Mesenchymal stem cell (in vitro differentiated cells and primary cell): ENCODE measurements at regions not wholly inside any gene's neighbourhood (a gene's known extent, or its start where the extent isn't known, plus 50 kb on each side); places are given as distances from the start of the nearest gene placed in this dataset.
A peak's percentile ranks its signal among the peaks of the same experiment; 100 is the strongest.

ENCODE experiments used
- DNase-seq: peaks from one replicate; pipeline ENCODE4 v3.0.0-alpha.2; 2013
- H2AFZ ChIP-seq: one replicate; pipeline ENCODE4 v1.6.1; 2013; ENCODE audit warnings: low read depth, mild to moderate bottlenecking, control low read depth, inconsistent platforms, low read length, moderate library complexity
- H2AK5ac ChIP-seq: 2 replicates; pipeline ENCODE4 v1.6.1; 2013; ENCODE audit warnings: low read length, moderate library complexity, mild to moderate bottlenecking, inconsistent platforms; ENCODE audit not compliant: severe bottlenecking
- H2BK120ac ChIP-seq: one replicate; pipeline ENCODE4 v1.6.1; 2013; ENCODE audit warnings: low read depth, mild to moderate bottlenecking, inconsistent platforms, low read length, moderate library complexity
- H2BK12ac ChIP-seq, 2 experiments: one replicate each; pipeline ENCODE4 v1.6.1; 2013; ENCODE audit warnings: inconsistent platforms in 2 of 2, low read length in 2 of 2, mild to moderate bottlenecking in 2 of 2, moderate library complexity in 2 of 2, control low read depth in 1 of 2
- H2BK15ac ChIP-seq: one replicate; pipeline ENCODE4 v1.6.1; 2013; ENCODE audit warnings: mild to moderate bottlenecking, low read depth, inconsistent platforms; ENCODE audit not compliant: poor library complexity, severe bottlenecking
- H2BK5ac ChIP-seq: 2 replicates; pipeline ENCODE4 v1.6.1; 2013; ENCODE audit warnings: low read depth, mild to moderate bottlenecking, low read length, control low read depth, inconsistent platforms; ENCODE audit not compliant: poor library complexity, severe bottlenecking
- H3K14ac ChIP-seq, 2 experiments: one replicate each; pipeline ENCODE4 v1.6.1; 2013; ENCODE audit warnings: inconsistent platforms in 2 of 2, low read length in 2 of 2, control low read depth in 1 of 2, mild to moderate bottlenecking in 1 of 2, moderate library complexity in 1 of 2
- H3K18ac ChIP-seq, 2 experiments: one replicate each; pipeline ENCODE4 v1.6.1; 2013; ENCODE audit warnings: inconsistent platforms in 2 of 2, low read length in 2 of 2, control low read depth in 1 of 2, low read depth in 1 of 2, mild to moderate bottlenecking in 1 of 2
- H3K23ac ChIP-seq, 2 experiments: one replicate each; pipeline ENCODE4 v1.6.1; 2013; ENCODE audit warnings: inconsistent platforms in 2 of 2, low read length in 2 of 2, mild to moderate bottlenecking in 2 of 2, moderate library complexity in 2 of 2, control low read depth in 1 of 2
- H3K27ac ChIP-seq: 2 replicates; pipeline ENCODE4 v1.5.1; 2013; ENCODE audit warnings: mild to moderate bottlenecking, moderate library complexity, low read length, control low read depth, inconsistent platforms; ENCODE audit not compliant: poor library complexity, severe bottlenecking
- H3K27me3 ChIP-seq, 2 experiments: 2 replicates each; pipeline versions ENCODE4 v1.6.1 to v1.7.0; 2013; ENCODE audit warnings: low read length in 2 of 2, mild to moderate bottlenecking in 2 of 2, moderate library complexity in 2 of 2, control low read depth in 1 of 2, inconsistent platforms in 1 of 2; ENCODE audit not compliant: control insufficient read depth in 1 of 2, insufficient read depth in 1 of 2
- H3K36me3 ChIP-seq, 2 experiments: 2 replicates each; pipeline versions ENCODE4 v1.6.1 to v1.7.0; 2013; ENCODE audit warnings: low read length in 2 of 2, control low read depth in 1 of 2, inconsistent platforms in 1 of 2, low read depth in 1 of 2, mild to moderate bottlenecking in 1 of 2; ENCODE audit not compliant: insufficient read depth in 2 of 2, control insufficient read depth in 1 of 2
- H3K4ac ChIP-seq, 2 experiments: one replicate each; pipeline ENCODE4 v1.6.1; 2013; ENCODE audit warnings: inconsistent platforms in 2 of 2, low read length in 2 of 2, mild to moderate bottlenecking in 2 of 2, moderate library complexity in 2 of 2, control low read depth in 1 of 2, low read depth in 1 of 2
- H3K4me1 ChIP-seq: 2 replicates; pipeline ENCODE4 v1.6.1; 2013; ENCODE audit warnings: low read depth, low read length, control low read depth; ENCODE audit not compliant: control insufficient read depth, insufficient read depth
- H3K4me2 ChIP-seq: 2 replicates; pipeline ENCODE4 v1.6.1; 2013; ENCODE audit warnings: low read length, mild to moderate bottlenecking, inconsistent platforms; ENCODE audit not compliant: poor library complexity, severe bottlenecking
- H3K4me3 ChIP-seq, 2 experiments: 2 replicates each; pipeline versions ENCODE4 v1.5.1 to v1.7.0; 2013; ENCODE audit warnings: low read length in 2 of 2, mild to moderate bottlenecking in 2 of 2, control low read depth in 1 of 2, low read depth in 1 of 2; ENCODE audit not compliant: insufficient read depth in 1 of 2
- H3K79me1 ChIP-seq: replicated peaks from 2 replicates; pipeline ENCODE4 v1.6.1; 2013; ENCODE audit warnings: mild to moderate bottlenecking, control low read depth, low read length, inconsistent platforms; ENCODE audit not compliant: poor library complexity, severe bottlenecking
- H3K9ac ChIP-seq: 2 replicates; pipeline ENCODE4 v1.7.0; 2013; ENCODE audit warnings: mild to moderate bottlenecking, low read length, moderate library complexity
- H3K9me3 ChIP-seq: 2 replicates; pipeline ENCODE4 v1.7.0; 2013; ENCODE audit warnings: mild to moderate bottlenecking, low read length; ENCODE audit not compliant: control insufficient read depth
- H4K8ac ChIP-seq: one replicate; pipeline ENCODE4 v1.6.1; 2013; ENCODE audit warnings: inconsistent platforms, mild to moderate bottlenecking, low read length, moderate library complexity
- H4K91ac ChIP-seq: one replicate; pipeline ENCODE4 v1.6.1; 2013; ENCODE audit warnings: mild to moderate bottlenecking, low read length, inconsistent platforms
- WGBS: methylation state at CpG from one replicate; pipeline ENCODE4 v1.1.7; 2013; ENCODE audit warnings: mixed read lengths; 5-methylcytosine and 5-hydroxymethylcytosine counted together

DNA sequence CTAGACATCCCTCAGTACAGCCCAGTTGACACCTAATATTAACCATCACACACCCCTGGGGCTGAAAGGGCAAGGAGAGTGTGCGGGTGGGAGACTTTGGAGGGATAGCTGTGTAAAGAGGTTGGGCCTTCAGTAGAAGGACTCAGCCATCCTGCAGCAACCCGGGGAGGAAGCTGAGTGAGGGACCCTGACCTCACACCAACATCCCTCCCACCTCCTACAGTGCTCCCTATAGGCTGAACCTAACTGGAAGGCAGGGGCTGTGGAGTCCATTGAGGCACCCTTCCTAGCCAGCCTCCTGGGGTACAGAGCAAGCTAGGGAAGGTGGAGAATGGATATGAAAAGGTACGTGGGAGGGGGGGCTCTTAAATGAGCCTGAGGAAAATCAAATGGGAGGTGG lies 276.3 kb downstream of the PTTG2 start:
- no peak overlapping the region for H3K14ac ChIP-seq
- no peak overlapping the region for H2AK5ac ChIP-seq
- no peak overlapping the region for H2AFZ ChIP-seq
- H3K27me3 ChIP-seq, result no peaks in the 10 kb centered on the region
- H2BK15ac ChIP-seq, result no peak overlapping the region
- H3K36me3 ChIP-seq, result no peaks in the 10 kb centered on the region
- no peaks in the 10 kb centered on the region for H3K79me1 ChIP-seq
- H3K4me3 ChIP-seq, result no peak overlapping the region
- 89% methylated on average over 1 of the region's 3 CpGs for WGBS
- no peak overlapping the region for H2BK120ac ChIP-seq
- no peak overlapping the region for H2BK5ac ChIP-seq
- H3K23ac ChIP-seq, result peak overlapping the region in 1 of 2 experiments; percentile 64
- no peak overlapping the region for H3K27ac ChIP-seq
- no peak overlapping the region for H3K9ac ChIP-seq
- H4K91ac ChIP-seq, result no peak overlapping the region
- no peak overlapping the region for H3K4ac ChIP-seq
- DNase-seq, result no peak
- H3K4me1 ChIP-seq, result no peaks in the 10 kb centered on the region
- H3K4me2 ChIP-seq, result no peak overlapping the region
- peaks cover 4% of the 10 kb centered on the region for H3K9me3 ChIP-seq
- no peak overlapping the region for H2BK12ac ChIP-seq
- H3K18ac ChIP-seq, result no peak overlapping the region
- no peak overlapping the region for H4K8ac ChIP-seq

DNA sequence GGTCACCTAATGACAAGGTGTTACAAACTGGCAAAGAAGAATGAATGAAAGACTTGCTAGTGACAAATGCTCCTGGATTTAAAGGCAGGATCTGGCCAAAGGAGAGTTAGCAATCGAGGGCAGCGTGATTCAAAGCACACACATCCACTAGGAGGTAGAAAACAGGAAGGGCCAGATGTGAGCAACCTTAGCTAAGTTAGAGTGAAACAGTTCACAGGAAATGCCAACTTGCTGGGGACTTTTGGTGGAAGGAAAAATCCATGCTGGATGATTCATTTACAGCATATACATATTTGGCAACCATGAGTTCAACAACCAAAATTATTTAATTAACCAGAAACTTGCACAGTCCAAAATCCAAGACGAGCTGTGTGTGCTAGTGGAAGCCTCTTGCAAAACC lies 276.9 kb downstream of the PTTG2 start:
- Histone ChIP-seq H3K79me1 (no peaks in the 10 kb centered on the region), H3K23ac (no peak overlapping the region), H2AK5ac (no peak overlapping the region), H3K14ac (no peak overlapping the region), H3K27me3 (no peaks in the 10 kb centered on the region), H3K4ac (no peak overlapping the region), H2BK12ac (no peak overlapping the region), H3K9ac (no peak overlapping the region), H2AFZ (no peak overlapping the region), H2BK5ac (no peak overlapping the region), H3K18ac (no peak overlapping the region), H3K9me3 (peaks cover 4% of the 10 kb centered on the region), H3K4me2 (no peak overlapping the region), H3K4me3 (no peak overlapping the region), H3K36me3 (no peaks in the 10 kb centered on the region), H2BK15ac (no peak overlapping the region), H3K4me1 (no peaks in the 10 kb centered on the region), H4K91ac (no peak overlapping the region), H4K8ac (no peak overlapping the region), H2BK120ac (no peak overlapping the region), H3K27ac (no peak overlapping the region)
- 55% methylated on average over 2 of the region's 3 CpGs for WGBS
- DNase-seq, result peak; percentile 5

DNA sequence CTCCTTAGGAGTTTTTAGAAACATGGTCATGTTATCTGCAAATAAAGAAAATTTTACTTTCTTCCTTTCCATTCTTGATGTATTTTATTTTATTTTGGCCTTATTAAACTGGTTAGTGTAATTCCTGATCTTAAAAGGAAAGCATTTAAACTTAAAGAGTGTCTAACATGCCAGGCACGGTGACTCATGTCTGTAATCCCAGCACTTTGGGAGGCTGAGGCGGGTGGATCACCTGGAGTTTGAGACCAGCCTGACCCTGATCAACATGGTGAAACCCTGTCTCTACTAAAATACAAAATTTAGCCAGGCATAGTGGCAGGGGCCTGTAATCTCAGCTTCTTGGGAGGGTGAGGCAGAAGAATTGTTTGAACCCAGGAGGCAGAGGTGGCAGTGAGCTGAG lies 281.3 kb downstream of the PTTG2 start:
- Histone ChIP-seq H4K8ac (no peak overlapping the region), H4K91ac (no peak overlapping the region), H3K4ac (no peak overlapping the region), H3K4me3 (no peak overlapping the region), H3K4me2 (no peak overlapping the region), H3K27me3 (no peaks in the 10 kb centered on the region), H3K9me3 (no peaks in the 10 kb centered on the region), H2BK12ac (no peak overlapping the region), H2AK5ac (no peak overlapping the region), H3K14ac (no peak overlapping the region), H3K27ac (no peak overlapping the region), H2BK15ac (no peak overlapping the region), H3K18ac (no peak overlapping the region), H2BK120ac (no peak overlapping the region), H3K36me3 (no peaks in the 10 kb centered on the region), H2AFZ (no peak overlapping the region), H3K79me1 (no peaks in the 10 kb centered on the region), H3K23ac (no peak overlapping the region), H2BK5ac (no peak overlapping the region), H3K4me1 (peaks cover 3% of the 10 kb centered on the region), H3K9ac (no peak overlapping the region)
- no peak for DNase-seq
- 63% methylated on average over 2 of the region's 2 CpGs for WGBS

DNA sequence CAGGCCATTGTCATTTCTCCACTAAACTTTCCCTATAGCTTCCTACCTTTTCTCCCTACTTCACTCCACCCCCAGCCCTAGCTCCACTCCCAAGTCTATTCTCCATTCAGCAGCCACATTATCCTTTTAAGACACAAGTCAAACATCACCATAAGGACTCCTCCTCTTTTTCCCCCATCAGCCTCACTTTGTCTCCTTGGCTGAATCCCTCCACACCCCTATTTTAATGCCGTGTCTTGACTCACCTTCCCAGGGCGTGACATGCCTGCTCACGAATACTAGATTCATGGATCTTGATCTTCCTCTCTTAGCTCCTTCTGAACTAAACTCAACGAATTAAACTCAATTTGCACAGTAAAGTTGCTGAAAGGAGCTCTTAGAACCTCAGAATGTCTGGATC lies 281.9 kb downstream of the PTTG2 start:
- Histone ChIP-seq H3K18ac (no peak overlapping the region), H2BK5ac (no peak overlapping the region), H4K91ac (no peak overlapping the region), H3K27ac (no peak overlapping the region), H2BK120ac (no peak overlapping the region), H3K4me2 (no peak overlapping the region), H3K4me3 (no peak overlapping the region), H3K27me3 (no peaks in the 10 kb centered on the region), H2AFZ (no peak overlapping the region), H3K14ac (no peak overlapping the region), H3K9ac (no peak overlapping the region), H2BK12ac (no peak overlapping the region), H2BK15ac (no peak overlapping the region), H3K79me1 (no peaks in the 10 kb centered on the region), H3K4ac (no peak overlapping the region), H3K36me3 (no peaks in the 10 kb centered on the region), H3K23ac (no peak overlapping the region), H2AK5ac (no peak overlapping the region), H3K4me1 (peaks cover 3% of the 10 kb centered on the region), H4K8ac (no peak overlapping the region), H3K9me3 (no peaks in the 10 kb centered on the region)
- no peak for DNase-seq
- WGBS, result 98% methylated on average over 4 of the region's 4 CpGs
